ENCODE measurements at regions not wholly inside any gene's neighbourhood (a gene's known extent, or its start where the extent isn't known, plus 50 kb on each side); places are given as distances from the start of the nearest gene placed in this dataset.

DNA sequence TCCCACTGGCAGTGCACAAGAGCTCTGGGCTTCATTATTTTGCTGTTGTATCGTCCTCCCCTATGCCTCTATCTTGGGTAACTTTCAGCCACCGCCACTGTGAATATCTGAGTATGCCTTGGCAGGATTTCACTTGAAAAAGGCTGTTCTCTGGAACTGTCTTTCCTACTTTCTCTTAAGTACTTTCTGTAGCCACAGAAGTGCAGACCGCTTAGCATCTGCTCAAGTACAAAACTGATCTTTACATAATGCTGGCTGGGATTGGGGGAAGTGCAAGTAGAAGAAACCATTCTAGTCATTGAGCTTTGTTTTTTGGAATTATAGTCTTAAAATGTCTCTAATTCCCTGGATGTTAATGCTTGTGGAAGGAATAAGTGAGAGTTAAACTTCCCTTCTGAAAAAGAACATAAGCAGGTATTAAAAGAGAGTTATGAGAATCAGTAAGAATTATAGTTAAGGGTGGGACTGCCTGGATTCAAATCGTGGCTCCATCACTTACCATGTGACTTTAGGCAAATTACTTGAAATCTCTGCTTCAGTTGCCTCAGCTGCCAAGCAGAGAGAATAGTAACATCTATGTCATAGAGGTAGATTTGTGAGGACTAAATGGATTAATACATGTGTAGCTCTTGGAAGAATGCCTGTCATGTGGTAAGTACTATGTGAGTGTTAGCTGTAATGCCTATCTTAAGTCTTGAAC, 77.5 kb downstream of the MID1IP1 start:
- ChIA-PET CTCF (no interaction called here), POLR2A (no interaction called here)
- Histone ChIP-seq H3K4me2 (no peak overlapping the region), H3K9me3 (no peaks in the 10 kb centered on the region), H3K4me3 (ENCODE audit: low read depth in 2 of 2, low read length in 1 of 2) (no peak overlapping the region), H3K36me3 (replicated peaks in 1 of 2; ENCODE audit: control insufficient read depth in 1 of 2, insufficient read depth in 2 of 2, low read length in 1 of 2) (no peaks in the 10 kb centered on the region), H3F3A (replicated peaks; ENCODE audit: insufficient read depth) (no peaks in the 10 kb centered on the region), H3K79me2 (ENCODE audit: insufficient read depth) (no peaks in the 10 kb centered on the region), H3K27ac (ENCODE audit: low read depth in 2 of 2, low read length in 1 of 2) (no peak overlapping the region), H4K20me1 (ENCODE audit: insufficient read depth) (no peaks in the 10 kb centered on the region), H3K9ac (no peak overlapping the region), H3K27me3 (ENCODE audit: insufficient read depth) (no peaks in the 10 kb centered on the region), H3K4me1 (ENCODE audit: control insufficient read depth in 1 of 2, insufficient read depth in 2 of 2, low read depth in 1 of 2, low read length in 1 of 2) (no peaks in the 10 kb centered on the region), H2AFZ (ENCODE audit: low read depth) (no peak overlapping the region), H3K9me2 (no peaks in the 10 kb centered on the region)
- WGBS (ENCODE audit: low lambda C conversion rate): 28% methylated on average over 4 of the region's 4 CpGs
- no peak for DNase-seq
- TF ChIP-seq NFIC (IDR thresholded peaks at IDR 0.05; ENCODE audit: borderline replicate concordance) (no peak), TCF12 (IDR thresholded peaks at IDR 0.05) (no peak), FOXM1 (IDR thresholded peaks at IDR 0.05; ENCODE audit: low read depth) (no peak), SIN3A (IDR thresholded peaks at IDR 0.05; ENCODE audit: borderline replicate concordance, low read depth, low read length) (no peak), JUND (IDR thresholded peaks at IDR 0.05) (no peak), TEAD4 (IDR thresholded peaks at IDR 0.05; ENCODE audit: borderline replicate concordance, insufficient read depth) (no peak), NRF1 (IDR thresholded peaks at IDR 0.05; ENCODE audit: low read depth, low read length) (no peak), TAF1 (IDR thresholded peaks at IDR 0.05; ENCODE audit: borderline replicate concordance, low read depth, low read length) (no peak), RFX5 (IDR thresholded peaks at IDR 0.05; ENCODE audit: low read length) (no peak), POLR2AphosphoS5 (IDR thresholded peaks at IDR 0.05; ENCODE audit: low read depth, low read length) (no peak), CTCF (IDR thresholded peaks at IDR 0.05) (no peak), EZH2phosphoT487 (IDR thresholded peaks at IDR 0.05; ENCODE audit: borderline replicate concordance, low read depth) (no peak), MAX (IDR thresholded peaks at IDR 0.05; ENCODE audit: low read depth) (no peak), MXI1 (IDR thresholded peaks at IDR 0.05; ENCODE audit: low read depth, low read length) (no peak), ZBTB33 (IDR thresholded peaks at IDR 0.05; ENCODE audit: borderline replicate concordance, low read depth) (no peak), RCOR1 (IDR thresholded peaks at IDR 0.05; ENCODE audit: low read length) (no peak)
- TF ChIP-seq, protein P1, sequence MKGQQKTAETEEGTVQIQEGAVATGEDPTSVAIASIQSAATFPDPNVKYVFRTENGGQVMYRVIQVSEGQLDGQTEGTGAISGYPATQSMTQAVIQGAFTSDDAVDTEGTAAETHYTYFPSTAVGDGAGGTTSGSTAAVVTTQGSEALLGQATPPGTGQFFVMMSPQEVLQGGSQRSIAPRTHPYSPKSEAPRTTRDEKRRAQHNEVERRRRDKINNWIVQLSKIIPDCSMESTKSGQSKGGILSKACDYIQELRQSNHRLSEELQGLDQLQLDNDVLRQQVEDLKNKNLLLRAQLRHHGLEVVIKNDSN (IDR thresholded peaks at IDR 0.05; ENCODE audit: borderline replicate concordance, low read depth): no peak
